SIG-M5 treated with dmso at 0.1 percent for 504 hours (cell line): ENCODE measurements at regions not wholly inside any gene's neighbourhood (a gene's known extent, or its start where the extent isn't known, plus 50 kb on each side); places are given as distances from the start of the nearest gene placed in this dataset.

ENCODE experiments used
- DNase-seq: peaks from one replicate; lab custom pipeline; 2025; ENCODE audit not compliant: unreplicated experiment; lab: John Stamatoyannopoulos, UW

- peak; percentile 97 for DNase-seq
Measured at GRCh38 chr7:130960208-130960988, 226.4 kb upstream of the KLF14 start.

GRCh38 chr7:130961128-130961601, 227.2 kb upstream of the KLF14 start:
- peak; percentile 83 for DNase-seq

- no peak for DNase-seq
Measured at GRCh38 chr7:130962109-130962508, 228.1 kb upstream of the KLF14 start.

- no peak for DNase-seq
Measured at GRCh38 chr7:130963339-130963738, 229.3 kb upstream of the KLF14 start.

GRCh38 chr7:130965515-130965914, 231.5 kb upstream of the KLF14 start:
- DNase-seq = no peak

GRCh38 chr7:130966246-130967009, 232.4 kb upstream of the KLF14 start:
- DNase-seq = no peak

GRCh38 chr7:130970196-130970595, 236.2 kb upstream of the KLF14 start:
- DNase-seq = no peak

GRCh38 chr7:130970696-130971095, 236.7 kb upstream of the KLF14 start:
- no peak for DNase-seq

GRCh38 chr7:130971297-130971696, 237.3 kb upstream of the KLF14 start:
- no peak for DNase-seq

GRCh38 chr7:130972201-130972600, 238.2 kb upstream of the KLF14 start:
- DNase-seq = no peak

GRCh38 chr7:130973637-130974036, 239.6 kb upstream of the KLF14 start:
- DNase-seq = no peak

GRCh38 chr7:130974169-130974568, 240.2 kb upstream of the KLF14 start:
- no peak for DNase-seq

- no peak for DNase-seq
Measured at GRCh38 chr7:130974794-130975193, 240.8 kb upstream of the KLF14 start.

- DNase-seq = no peak
Measured at GRCh38 chr7:130975731-130976130, 241.7 kb upstream of the KLF14 start.

- DNase-seq = peak; percentile 50
Measured at GRCh38 chr7:130982160-130982638, 248.2 kb upstream of the KLF14 start.

GRCh38 chr7:130982651-130983050, 248.6 kb upstream of the KLF14 start:
- DNase-seq = no peak

GRCh38 chr7:130985361-130985760, 251.4 kb upstream of the KLF14 start:
- no peak for DNase-seq

- DNase-seq = no peak
Measured at GRCh38 chr7:130986261-130986690, 252.3 kb upstream of the KLF14 start.

- DNase-seq = no peak
Measured at GRCh38 chr7:130987092-130987491, 253.1 kb upstream of the KLF14 start.

- DNase-seq = no peak
Measured at GRCh38 chr7:130988443-130988842, 254.4 kb upstream of the KLF14 start.

- DNase-seq = no peak
Measured at GRCh38 chr7:130989101-130989795, 255.2 kb upstream of the KLF14 start.
